Esophagus muscularis mucosa (tissue), 3 donors: ENCODE measurements at regions not wholly inside any gene's neighbourhood (a gene's known extent, or its start where the extent isn't known, plus 50 kb on each side); places are given as distances from the start of the nearest gene placed in this dataset.
"Not testable (repeated sequence)": the region's sequence is repeated elsewhere in the genome, so short reads cannot be mapped to it uniquely, and the experiment has no call there.

Experiments used
- POLR2A ChIP-seq: fragments of 450-650 bp; IDR thresholded peaks from one replicate; pipeline ENCODE4 v1.6.1; 2017; ENCODE audit warnings: antibody characterized with exemption, moderate library complexity, mild to moderate bottlenecking, low read depth
- TF ChIP-seq, protein P1 (sequence below), 3 experiments: fragments of 200-600 bp in 2 of 3; fragments of 450-650 bp in 1 of 3; sonication (generic) in 2 of 3; IDR thresholded peaks; one replicate each; pipeline ENCODE4 v1.5.1; 2017 to 2019; ENCODE audit warnings: antibody characterized with exemption in 3 of 3, mild to moderate bottlenecking in 2 of 3, moderate library complexity in 1 of 3

DNA sequence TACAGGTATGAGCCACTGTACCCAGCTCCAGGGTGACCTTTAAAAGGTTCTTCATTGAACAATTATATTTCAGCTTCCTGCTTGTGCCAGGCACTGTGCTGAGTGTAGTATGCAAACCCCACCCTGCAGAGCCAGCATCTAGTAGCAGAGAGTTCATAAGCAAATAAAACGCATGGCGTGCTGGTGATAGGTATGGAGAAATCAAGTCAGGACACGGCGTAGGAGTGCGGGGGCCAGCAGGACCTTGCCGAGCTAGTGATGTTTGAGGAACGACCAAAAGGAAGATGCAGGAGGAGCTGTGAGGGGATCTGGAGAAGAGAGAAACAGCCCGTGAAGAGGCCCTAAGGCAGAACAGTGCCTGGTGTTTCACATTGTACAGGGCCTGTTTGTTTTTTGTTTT lies 105.8 kb downstream of the CRLF3 start:
- not testable (repeated sequence) for TF ChIP-seq POLR2A
- TF ChIP-seq, protein P1, sequence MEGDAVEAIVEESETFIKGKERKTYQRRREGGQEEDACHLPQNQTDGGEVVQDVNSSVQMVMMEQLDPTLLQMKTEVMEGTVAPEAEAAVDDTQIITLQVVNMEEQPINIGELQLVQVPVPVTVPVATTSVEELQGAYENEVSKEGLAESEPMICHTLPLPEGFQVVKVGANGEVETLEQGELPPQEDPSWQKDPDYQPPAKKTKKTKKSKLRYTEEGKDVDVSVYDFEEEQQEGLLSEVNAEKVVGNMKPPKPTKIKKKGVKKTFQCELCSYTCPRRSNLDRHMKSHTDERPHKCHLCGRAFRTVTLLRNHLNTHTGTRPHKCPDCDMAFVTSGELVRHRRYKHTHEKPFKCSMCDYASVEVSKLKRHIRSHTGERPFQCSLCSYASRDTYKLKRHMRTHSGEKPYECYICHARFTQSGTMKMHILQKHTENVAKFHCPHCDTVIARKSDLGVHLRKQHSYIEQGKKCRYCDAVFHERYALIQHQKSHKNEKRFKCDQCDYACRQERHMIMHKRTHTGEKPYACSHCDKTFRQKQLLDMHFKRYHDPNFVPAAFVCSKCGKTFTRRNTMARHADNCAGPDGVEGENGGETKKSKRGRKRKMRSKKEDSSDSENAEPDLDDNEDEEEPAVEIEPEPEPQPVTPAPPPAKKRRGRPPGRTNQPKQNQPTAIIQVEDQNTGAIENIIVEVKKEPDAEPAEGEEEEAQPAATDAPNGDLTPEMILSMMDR (IDR thresholded peaks at IDR 0.05): not testable (repeated sequence)
